GM21360 (cell line): ENCODE measurements at regions not wholly inside any gene's neighbourhood (a gene's known extent, or its start where the extent isn't known, plus 50 kb on each side); places are given as distances from the start of the nearest gene placed in this dataset.

Experiments
- ATAC-seq: cut with Tn5 transposase; IDR thresholded peaks from one replicate; pipeline ENCODE4 v1.9.1; 2021; ENCODE audit warnings: mild to moderate bottlenecking, moderate library complexity; ENCODE audit not compliant: unreplicated experiment

- ATAC-seq = no peak
Measured at GRCh38 chr13:59547950-59548349, 615.8 kb downstream of the DIAPH3 start.

- no peak for ATAC-seq
Measured at GRCh38 chr13:59562924-59563323, 600.8 kb downstream of the DIAPH3 start.

GRCh38 chr13:59566561-59566960, 597.2 kb downstream of the DIAPH3 start:
- no peak for ATAC-seq

- ATAC-seq = no peak
Measured at GRCh38 chr13:59568306-59568705, 595.4 kb downstream of the DIAPH3 start.

GRCh38 chr13:59570204-59570603, 593.5 kb downstream of the DIAPH3 start:
- no peak for ATAC-seq

- no peak for ATAC-seq
Measured at GRCh38 chr13:59584101-59584500, 579.6 kb downstream of the DIAPH3 start.

GRCh38 chr13:59584761-59585670, 578.7 kb downstream of the DIAPH3 start:
- ATAC-seq = no peak

GRCh38 chr13:59587030-59587429, 576.7 kb downstream of the DIAPH3 start:
- no peak for ATAC-seq

- no peak for ATAC-seq
Measured at GRCh38 chr13:59587971-59588716, 575.6 kb downstream of the DIAPH3 start.

GRCh38 chr13:59588717-59589067, 575.0 kb downstream of the DIAPH3 start:
- ATAC-seq = no peak

GRCh38 chr13:59601993-59602392, 561.7 kb downstream of the DIAPH3 start:
- no peak for ATAC-seq

GRCh38 chr13:59603646-59604045, 560.1 kb downstream of the DIAPH3 start:
- no peak for ATAC-seq

GRCh38 chr13:59607172-59607571, 556.6 kb downstream of the DIAPH3 start:
- no peak for ATAC-seq

- no peak for ATAC-seq
Measured at GRCh38 chr13:59607780-59608233, 555.9 kb downstream of the DIAPH3 start.

- no peak for ATAC-seq
Measured at GRCh38 chr13:59609421-59609820, 554.3 kb downstream of the DIAPH3 start.
